ENCODE measurements at regions not wholly inside any gene's neighbourhood (a gene's known extent, or its start where the extent isn't known, plus 50 kb on each side); places are given as distances from the start of the nearest gene placed in this dataset.

DNA sequence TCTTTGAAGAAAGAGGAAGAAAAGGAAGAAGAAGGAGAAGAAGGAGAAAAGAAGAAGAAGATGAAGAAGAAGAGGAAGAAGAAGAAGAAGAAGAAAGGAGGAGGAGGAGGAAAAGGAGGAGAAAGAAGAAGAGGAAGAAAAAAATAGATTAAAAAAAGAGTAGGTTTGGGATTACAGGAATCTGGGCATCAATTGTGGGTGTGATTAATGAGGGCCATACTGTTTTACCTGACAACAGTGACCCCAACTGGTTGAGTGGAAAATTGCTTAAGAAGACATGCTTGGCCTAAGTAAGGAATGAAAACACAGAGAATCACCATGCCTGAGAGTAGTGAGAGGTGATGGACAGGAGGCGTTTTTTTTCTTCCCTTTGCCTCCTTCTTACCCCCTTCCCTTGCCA, 114.6 kb downstream of the FAM170A start (continued):
- TF ChIP-seq, protein P1, sequence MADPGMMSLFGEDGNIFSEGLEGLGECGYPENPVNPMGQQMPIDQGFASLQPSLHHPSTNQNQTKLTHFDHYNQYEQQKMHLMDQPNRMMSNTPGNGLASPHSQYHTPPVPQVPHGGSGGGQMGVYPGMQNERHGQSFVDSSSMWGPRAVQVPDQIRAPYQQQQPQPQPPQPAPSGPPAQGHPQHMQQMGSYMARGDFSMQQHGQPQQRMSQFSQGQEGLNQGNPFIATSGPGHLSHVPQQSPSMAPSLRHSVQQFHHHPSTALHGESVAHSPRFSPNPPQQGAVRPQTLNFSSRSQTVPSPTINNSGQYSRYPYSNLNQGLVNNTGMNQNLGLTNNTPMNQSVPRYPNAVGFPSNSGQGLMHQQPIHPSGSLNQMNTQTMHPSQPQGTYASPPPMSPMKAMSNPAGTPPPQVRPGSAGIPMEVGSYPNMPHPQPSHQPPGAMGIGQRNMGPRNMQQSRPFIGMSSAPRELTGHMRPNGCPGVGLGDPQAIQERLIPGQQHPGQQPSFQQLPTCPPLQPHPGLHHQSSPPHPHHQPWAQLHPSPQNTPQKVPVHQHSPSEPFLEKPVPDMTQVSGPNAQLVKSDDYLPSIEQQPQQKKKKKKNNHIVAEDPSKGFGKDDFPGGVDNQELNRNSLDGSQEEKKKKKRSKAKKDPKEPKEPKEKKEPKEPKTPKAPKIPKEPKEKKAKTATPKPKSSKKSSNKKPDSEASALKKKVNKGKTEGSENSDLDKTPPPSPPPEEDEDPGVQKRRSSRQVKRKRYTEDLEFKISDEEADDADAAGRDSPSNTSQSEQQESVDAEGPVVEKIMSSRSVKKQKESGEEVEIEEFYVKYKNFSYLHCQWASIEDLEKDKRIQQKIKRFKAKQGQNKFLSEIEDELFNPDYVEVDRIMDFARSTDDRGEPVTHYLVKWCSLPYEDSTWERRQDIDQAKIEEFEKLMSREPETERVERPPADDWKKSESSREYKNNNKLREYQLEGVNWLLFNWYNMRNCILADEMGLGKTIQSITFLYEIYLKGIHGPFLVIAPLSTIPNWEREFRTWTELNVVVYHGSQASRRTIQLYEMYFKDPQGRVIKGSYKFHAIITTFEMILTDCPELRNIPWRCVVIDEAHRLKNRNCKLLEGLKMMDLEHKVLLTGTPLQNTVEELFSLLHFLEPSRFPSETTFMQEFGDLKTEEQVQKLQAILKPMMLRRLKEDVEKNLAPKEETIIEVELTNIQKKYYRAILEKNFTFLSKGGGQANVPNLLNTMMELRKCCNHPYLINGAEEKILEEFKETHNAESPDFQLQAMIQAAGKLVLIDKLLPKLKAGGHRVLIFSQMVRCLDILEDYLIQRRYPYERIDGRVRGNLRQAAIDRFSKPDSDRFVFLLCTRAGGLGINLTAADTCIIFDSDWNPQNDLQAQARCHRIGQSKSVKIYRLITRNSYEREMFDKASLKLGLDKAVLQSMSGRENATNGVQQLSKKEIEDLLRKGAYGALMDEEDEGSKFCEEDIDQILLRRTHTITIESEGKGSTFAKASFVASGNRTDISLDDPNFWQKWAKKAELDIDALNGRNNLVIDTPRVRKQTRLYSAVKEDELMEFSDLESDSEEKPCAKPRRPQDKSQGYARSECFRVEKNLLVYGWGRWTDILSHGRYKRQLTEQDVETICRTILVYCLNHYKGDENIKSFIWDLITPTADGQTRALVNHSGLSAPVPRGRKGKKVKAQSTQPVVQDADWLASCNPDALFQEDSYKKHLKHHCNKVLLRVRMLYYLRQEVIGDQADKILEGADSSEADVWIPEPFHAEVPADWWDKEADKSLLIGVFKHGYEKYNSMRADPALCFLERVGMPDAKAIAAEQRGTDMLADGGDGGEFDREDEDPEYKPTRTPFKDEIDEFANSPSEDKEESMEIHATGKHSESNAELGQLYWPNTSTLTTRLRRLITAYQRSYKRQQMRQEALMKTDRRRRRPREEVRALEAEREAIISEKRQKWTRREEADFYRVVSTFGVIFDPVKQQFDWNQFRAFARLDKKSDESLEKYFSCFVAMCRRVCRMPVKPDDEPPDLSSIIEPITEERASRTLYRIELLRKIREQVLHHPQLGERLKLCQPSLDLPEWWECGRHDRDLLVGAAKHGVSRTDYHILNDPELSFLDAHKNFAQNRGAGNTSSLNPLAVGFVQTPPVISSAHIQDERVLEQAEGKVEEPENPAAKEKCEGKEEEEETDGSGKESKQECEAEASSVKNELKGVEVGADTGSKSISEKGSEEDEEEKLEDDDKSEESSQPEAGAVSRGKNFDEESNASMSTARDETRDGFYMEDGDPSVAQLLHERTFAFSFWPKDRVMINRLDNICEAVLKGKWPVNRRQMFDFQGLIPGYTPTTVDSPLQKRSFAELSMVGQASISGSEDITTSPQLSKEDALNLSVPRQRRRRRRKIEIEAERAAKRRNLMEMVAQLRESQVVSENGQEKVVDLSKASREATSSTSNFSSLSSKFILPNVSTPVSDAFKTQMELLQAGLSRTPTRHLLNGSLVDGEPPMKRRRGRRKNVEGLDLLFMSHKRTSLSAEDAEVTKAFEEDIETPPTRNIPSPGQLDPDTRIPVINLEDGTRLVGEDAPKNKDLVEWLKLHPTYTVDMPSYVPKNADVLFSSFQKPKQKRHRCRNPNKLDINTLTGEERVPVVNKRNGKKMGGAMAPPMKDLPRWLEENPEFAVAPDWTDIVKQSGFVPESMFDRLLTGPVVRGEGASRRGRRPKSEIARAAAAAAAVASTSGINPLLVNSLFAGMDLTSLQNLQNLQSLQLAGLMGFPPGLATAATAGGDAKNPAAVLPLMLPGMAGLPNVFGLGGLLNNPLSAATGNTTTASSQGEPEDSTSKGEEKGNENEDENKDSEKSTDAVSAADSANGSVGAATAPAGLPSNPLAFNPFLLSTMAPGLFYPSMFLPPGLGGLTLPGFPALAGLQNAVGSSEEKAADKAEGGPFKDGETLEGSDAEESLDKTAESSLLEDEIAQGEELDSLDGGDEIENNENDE (IDR thresholded peaks at IDR 0.05; ENCODE audit: low read depth, low read length): no peak
- TF ChIP-seq MEIS2 (IDR thresholded peaks at IDR 0.05; ENCODE audit: partially characterized antibody) (peak; percentile 87), TCF7 (IDR thresholded peaks at IDR 0.05; ENCODE audit: borderline replicate concordance) (no peak), ARID2 (IDR thresholded peaks at IDR 0.05) (0 out of 2 replicates have a peak, but pooled peaks have one; percentile 27), CC2D1A (IDR thresholded peaks at IDR 0.05) (peak; percentile 55; the same call in 1 of the 2 replicates), KLF6 (CRISPR knock-in tag; IDR thresholded peaks at IDR 0.05; ENCODE audit: borderline replicate concordance) (no peak)
- TF ChIP-seq, protein P2, sequence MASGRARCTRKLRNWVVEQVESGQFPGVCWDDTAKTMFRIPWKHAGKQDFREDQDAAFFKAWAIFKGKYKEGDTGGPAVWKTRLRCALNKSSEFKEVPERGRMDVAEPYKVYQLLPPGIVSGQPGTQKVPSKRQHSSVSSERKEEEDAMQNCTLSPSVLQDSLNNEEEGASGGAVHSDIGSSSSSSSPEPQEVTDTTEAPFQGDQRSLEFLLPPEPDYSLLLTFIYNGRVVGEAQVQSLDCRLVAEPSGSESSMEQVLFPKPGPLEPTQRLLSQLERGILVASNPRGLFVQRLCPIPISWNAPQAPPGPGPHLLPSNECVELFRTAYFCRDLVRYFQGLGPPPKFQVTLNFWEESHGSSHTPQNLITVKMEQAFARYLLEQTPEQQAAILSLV (tag; IDR thresholded peaks at IDR 0.05): no peak
- TF ChIP-seq, protein P3, sequence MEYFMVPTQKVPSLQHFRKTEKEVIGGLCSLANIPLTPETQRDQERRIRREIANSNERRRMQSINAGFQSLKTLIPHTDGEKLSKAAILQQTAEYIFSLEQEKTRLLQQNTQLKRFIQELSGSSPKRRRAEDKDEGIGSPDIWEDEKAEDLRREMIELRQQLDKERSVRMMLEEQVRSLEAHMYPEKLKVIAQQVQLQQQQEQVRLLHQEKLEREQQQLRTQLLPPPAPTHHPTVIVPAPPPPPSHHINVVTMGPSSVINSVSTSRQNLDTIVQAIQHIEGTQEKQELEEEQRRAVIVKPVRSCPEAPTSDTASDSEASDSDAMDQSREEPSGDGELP (CRISPR knock-in tag; IDR thresholded peaks at IDR 0.05; ENCODE audit: borderline replicate concordance): no peak
- TF ChIP-seq, protein P4, sequence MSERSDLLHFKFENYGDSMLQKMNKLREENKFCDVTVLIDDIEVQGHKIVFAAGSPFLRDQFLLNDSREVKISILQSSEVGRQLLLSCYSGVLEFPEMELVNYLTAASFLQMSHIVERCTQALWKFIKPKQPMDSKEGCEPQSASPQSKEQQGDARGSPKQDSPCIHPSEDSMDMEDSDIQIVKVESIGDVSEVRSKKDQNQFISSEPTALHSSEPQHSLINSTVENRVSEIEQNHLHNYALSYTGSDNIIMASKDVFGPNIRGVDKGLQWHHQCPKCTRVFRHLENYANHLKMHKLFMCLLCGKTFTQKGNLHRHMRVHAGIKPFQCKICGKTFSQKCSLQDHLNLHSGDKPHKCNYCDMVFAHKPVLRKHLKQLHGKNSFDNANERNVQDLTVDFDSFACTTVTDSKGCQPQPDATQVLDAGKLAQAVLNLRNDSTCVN (CRISPR knock-in tag; IDR thresholded peaks at IDR 0.05): no peak
- TF ChIP-seq, protein P5, sequence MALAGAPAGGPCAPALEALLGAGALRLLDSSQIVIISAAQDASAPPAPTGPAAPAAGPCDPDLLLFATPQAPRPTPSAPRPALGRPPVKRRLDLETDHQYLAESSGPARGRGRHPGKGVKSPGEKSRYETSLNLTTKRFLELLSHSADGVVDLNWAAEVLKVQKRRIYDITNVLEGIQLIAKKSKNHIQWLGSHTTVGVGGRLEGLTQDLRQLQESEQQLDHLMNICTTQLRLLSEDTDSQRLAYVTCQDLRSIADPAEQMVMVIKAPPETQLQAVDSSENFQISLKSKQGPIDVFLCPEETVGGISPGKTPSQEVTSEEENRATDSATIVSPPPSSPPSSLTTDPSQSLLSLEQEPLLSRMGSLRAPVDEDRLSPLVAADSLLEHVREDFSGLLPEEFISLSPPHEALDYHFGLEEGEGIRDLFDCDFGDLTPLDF (CRISPR knock-in tag; IDR thresholded peaks at IDR 0.05): no peak

All from K562 (cell line).